Central memory CD8-positive, alpha-beta T cell (primary cell): ENCODE measurements at regions not wholly inside any gene's neighbourhood (a gene's known extent, or its start where the extent isn't known, plus 50 kb on each side); places are given as distances from the start of the nearest gene placed in this dataset.
"Not testable (repeated sequence)": the region's sequence is repeated elsewhere in the genome, so short reads cannot be mapped to it uniquely, and the experiment has no call there.

Source experiments
- ATAC-seq: fragments of 150-1000 bp; cut with Tn5 transposase; replicated peaks from 2 replicates; pipeline ENCODE4 v1.10.0; 2022; ENCODE audit warnings: mild to moderate bottlenecking, moderate FRiP score, moderate number of reproducible peaks; ENCODE audit not compliant: poor library complexity, severe bottlenecking; ENCODE audit errors: extremely low read depth
- DNase-seq, 2 donors: peaks; one replicate each; pipeline ENCODE4 v3.0.0; 2021; ENCODE audit warnings: low spot score in 2 of 2
- H3K27ac Mint-ChIP-seq: one replicate; pipeline ENCODE4 v1.8.0; 2022; ENCODE audit warnings: low read depth, mild to moderate bottlenecking, moderate library complexity, mixed read lengths
- H3K27me3 Mint-ChIP-seq: one replicate; pipeline ENCODE4 v1.8.0; 2022; ENCODE audit warnings: mixed read lengths
- H3K36me3 Mint-ChIP-seq: one replicate; pipeline ENCODE4 v1.8.0; 2022; ENCODE audit warnings: mild to moderate bottlenecking, moderate library complexity, mixed read lengths; ENCODE audit not compliant: insufficient read depth
- H3K4me1 Mint-ChIP-seq: one replicate; pipeline ENCODE4 v1.8.0; 2022; ENCODE audit warnings: mixed read lengths
- H3K4me3 Mint-ChIP-seq: one replicate; pipeline ENCODE4 v1.8.0; 2022; ENCODE audit warnings: mild to moderate bottlenecking, moderate library complexity, mixed read lengths
- H3K9me3 Mint-ChIP-seq: one replicate; pipeline ENCODE4 v1.8.0; 2022; ENCODE audit warnings: mixed read lengths

- DNase-seq, ATAC-seq, H3K4me1 Mint-ChIP-seq, H3K27ac Mint-ChIP-seq, H3K36me3 Mint-ChIP-seq, H3K4me3 Mint-ChIP-seq, H3K9me3 Mint-ChIP-seq: not testable (repeated sequence)
- peaks cover 80% of the 10 kb centered on the region for H3K27me3 Mint-ChIP-seq
These were observed 172.9 kb upstream of the ETV3 start for GRCh38 chr1:157310805-157311729.

- no peak for DNase-seq
- Mint-ChIP-seq H3K4me3 (no peak overlapping the region), H3K27ac (no peak overlapping the region), H3K9me3 (no peaks in the 10 kb centered on the region), H3K4me1 (no peaks in the 10 kb centered on the region), H3K27me3 (peaks cover 74% of the 10 kb centered on the region), H3K36me3 (peaks cover 2% of the 10 kb centered on the region)
- ATAC-seq: no peak
These were observed 172.2 kb upstream of the ETV3 start for GRCh38 chr1:157310401-157310800.

- H3K9me3 Mint-ChIP-seq: no peaks in the 10 kb centered on the region
- no peaks in the 10 kb centered on the region for H3K4me1 Mint-ChIP-seq
- no peaks in the 10 kb centered on the region for H3K36me3 Mint-ChIP-seq
- H3K27ac Mint-ChIP-seq: no peak overlapping the region
- H3K27me3 Mint-ChIP-seq: peaks cover 46% of the 10 kb centered on the region
- ATAC-seq (no peak), DNase-seq (no peak)
- H3K4me3 Mint-ChIP-seq: no peak overlapping the region
These were observed 169.3 kb upstream of the ETV3 start for GRCh38 chr1:157307491-157307890.

- Mint-ChIP-seq H3K4me1 (no peaks in the 10 kb centered on the region), H3K27ac (no peak overlapping the region), H3K36me3 (no peaks in the 10 kb centered on the region), H3K9me3 (no peaks in the 10 kb centered on the region), H3K4me3 (no peak overlapping the region), H3K27me3 (peaks cover 40% of the 10 kb centered on the region)
- ATAC-seq (no peak), DNase-seq (no peak)
These were observed 168.7 kb upstream of the ETV3 start for GRCh38 chr1:157306896-157307295.

- H3K36me3 Mint-ChIP-seq: no peaks in the 10 kb centered on the region
- peaks cover 14% of the 10 kb centered on the region for H3K27me3 Mint-ChIP-seq
- ATAC-seq (no peak), DNase-seq (no peak)
- no peaks in the 10 kb centered on the region for H3K4me1 Mint-ChIP-seq
- no peaks in the 10 kb centered on the region for H3K9me3 Mint-ChIP-seq
- no peak overlapping the region for H3K27ac Mint-ChIP-seq
- H3K4me3 Mint-ChIP-seq: no peak overlapping the region
These were observed 166.1 kb upstream of the ETV3 start for GRCh38 chr1:157304271-157304670.

- no peak for ATAC-seq
- Mint-ChIP-seq H3K9me3 (no peaks in the 10 kb centered on the region), H3K36me3 (no peaks in the 10 kb centered on the region), H3K4me1 (no peaks in the 10 kb centered on the region), H3K27me3 (peaks cover under 1% of the 10 kb centered on the region), H3K27ac (no peak overlapping the region), H3K4me3 (no peak overlapping the region)
- no peak for DNase-seq
These were observed 164.5 kb upstream of the ETV3 start for GRCh38 chr1:157302724-157303123.

GRCh38 chr1:157302199-157302497 is 164.0 kb upstream of the ETV3 start:
- H3K9me3 Mint-ChIP-seq: no peaks in the 10 kb centered on the region
- no peaks in the 10 kb centered on the region for H3K4me1 Mint-ChIP-seq
- H3K27ac Mint-ChIP-seq: no peak overlapping the region
- peaks cover 6% of the 10 kb centered on the region for H3K27me3 Mint-ChIP-seq
- DNase-seq (no peak), ATAC-seq (no peak)
- H3K4me3 Mint-ChIP-seq: no peak overlapping the region
- H3K36me3 Mint-ChIP-seq: no peaks in the 10 kb centered on the region

GRCh38 chr1:157301477-157302198 is 163.4 kb upstream of the ETV3 start:
- no peak overlapping the region for H3K27ac Mint-ChIP-seq
- no peaks in the 10 kb centered on the region for H3K9me3 Mint-ChIP-seq
- ATAC-seq: no peak

GRCh38 chr1:157294387-157295145 is 156.4 kb upstream of the ETV3 start:
- H3K27ac Mint-ChIP-seq, DNase-seq, H3K4me3 Mint-ChIP-seq, H3K4me1 Mint-ChIP-seq, ATAC-seq, H3K36me3 Mint-ChIP-seq, H3K9me3 Mint-ChIP-seq: not testable (repeated sequence)
- peaks cover 68% of the 10 kb centered on the region for H3K27me3 Mint-ChIP-seq

More at GRCh38 chr1:157301477-157302198, 163.4 kb upstream of the ETV3 start:
- H3K4me3 Mint-ChIP-seq: no peak overlapping the region
- H3K27me3 Mint-ChIP-seq: peaks cover 11% of the 10 kb centered on the region
- no peaks in the 10 kb centered on the region for H3K4me1 Mint-ChIP-seq
- DNase-seq: no peak
- no peaks in the 10 kb centered on the region for H3K36me3 Mint-ChIP-seq

- Mint-ChIP-seq H3K27me3 (peaks cover 84% of the 10 kb centered on the region), H3K36me3 (no peaks in the 10 kb centered on the region), H3K4me3 (no peak overlapping the region), H3K9me3 (no peaks in the 10 kb centered on the region), H3K4me1 (no peaks in the 10 kb centered on the region), H3K27ac (no peak overlapping the region)
- ATAC-seq (no peak), DNase-seq (no peak)
These were observed 154.8 kb upstream of the ETV3 start for GRCh38 chr1:157292809-157293564.

- no peak for DNase-seq
- Mint-ChIP-seq H3K4me1 (no peaks in the 10 kb centered on the region), H3K9me3 (no peaks in the 10 kb centered on the region), H3K4me3 (no peak overlapping the region), H3K36me3 (no peaks in the 10 kb centered on the region), H3K27me3 (peaks cover 86% of the 10 kb centered on the region), H3K27ac (no peak overlapping the region)
- no peak for ATAC-seq
These were observed 154.1 kb upstream of the ETV3 start for GRCh38 chr1:157292302-157292701.

- ATAC-seq: no peak
These were observed 152.9 kb upstream of the ETV3 start for GRCh38 chr1:157291083-157291482.

More at GRCh38 chr1:157291083-157291482, 152.9 kb upstream of the ETV3 start:
- no peaks in the 10 kb centered on the region for H3K36me3 Mint-ChIP-seq
- no peak overlapping the region for H3K27ac Mint-ChIP-seq
- no peak for DNase-seq
- H3K27me3 Mint-ChIP-seq: peaks cover 86% of the 10 kb centered on the region
- no peak overlapping the region for H3K4me3 Mint-ChIP-seq
- H3K9me3 Mint-ChIP-seq: no peaks in the 10 kb centered on the region
- H3K4me1 Mint-ChIP-seq: no peaks in the 10 kb centered on the region
